ENCODE measurements at regions not wholly inside any gene's neighbourhood (a gene's known extent, or its start where the extent isn't known, plus 50 kb on each side); places are given as distances from the start of the nearest gene placed in this dataset.

DNA sequence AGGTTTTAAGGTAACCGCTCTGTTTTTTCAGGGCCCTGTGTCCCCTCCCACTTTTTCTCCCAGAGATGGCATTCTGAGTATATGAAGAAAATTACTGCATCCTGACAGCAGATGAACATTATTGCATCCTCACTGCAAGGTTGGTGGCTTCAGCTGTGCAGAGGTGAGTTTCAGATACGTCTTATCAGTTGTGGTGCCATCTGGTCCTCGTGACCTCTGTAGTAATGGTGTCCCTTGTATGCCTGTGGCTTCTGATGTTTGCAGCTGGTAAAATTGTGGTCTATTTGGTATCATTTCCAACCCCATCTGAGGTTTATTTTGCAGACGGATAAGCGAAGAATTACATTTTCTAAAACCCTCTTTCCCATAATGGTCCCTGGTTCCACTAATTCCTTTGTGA, 417.0 kb downstream of the HS3ST3B1 start:
- no peaks in the 10 kb centered on the region for H3K4me1 ChIP-seq
- DNase-seq, result no peak
- TF ChIP-seq, protein P1, sequence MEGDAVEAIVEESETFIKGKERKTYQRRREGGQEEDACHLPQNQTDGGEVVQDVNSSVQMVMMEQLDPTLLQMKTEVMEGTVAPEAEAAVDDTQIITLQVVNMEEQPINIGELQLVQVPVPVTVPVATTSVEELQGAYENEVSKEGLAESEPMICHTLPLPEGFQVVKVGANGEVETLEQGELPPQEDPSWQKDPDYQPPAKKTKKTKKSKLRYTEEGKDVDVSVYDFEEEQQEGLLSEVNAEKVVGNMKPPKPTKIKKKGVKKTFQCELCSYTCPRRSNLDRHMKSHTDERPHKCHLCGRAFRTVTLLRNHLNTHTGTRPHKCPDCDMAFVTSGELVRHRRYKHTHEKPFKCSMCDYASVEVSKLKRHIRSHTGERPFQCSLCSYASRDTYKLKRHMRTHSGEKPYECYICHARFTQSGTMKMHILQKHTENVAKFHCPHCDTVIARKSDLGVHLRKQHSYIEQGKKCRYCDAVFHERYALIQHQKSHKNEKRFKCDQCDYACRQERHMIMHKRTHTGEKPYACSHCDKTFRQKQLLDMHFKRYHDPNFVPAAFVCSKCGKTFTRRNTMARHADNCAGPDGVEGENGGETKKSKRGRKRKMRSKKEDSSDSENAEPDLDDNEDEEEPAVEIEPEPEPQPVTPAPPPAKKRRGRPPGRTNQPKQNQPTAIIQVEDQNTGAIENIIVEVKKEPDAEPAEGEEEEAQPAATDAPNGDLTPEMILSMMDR (IDR thresholded peaks at IDR 0.05), result no peak
- no peak for TF ChIP-seq POLR2A (IDR thresholded peaks at IDR 0.05)
- no peak overlapping the region for H3K27ac ChIP-seq
- H3K4me3 ChIP-seq, result no peak overlapping the region
- H3K9me3 ChIP-seq, result no peaks in the 10 kb centered on the region
- intact Hi-C loops (cut with DNase I; ENCODE audit: low total_unique reads), result no loop called here
- H3K36me3 ChIP-seq, result no peaks in the 10 kb centered on the region
- H3K27me3 ChIP-seq, result no peaks in the 10 kb centered on the region

DNA sequence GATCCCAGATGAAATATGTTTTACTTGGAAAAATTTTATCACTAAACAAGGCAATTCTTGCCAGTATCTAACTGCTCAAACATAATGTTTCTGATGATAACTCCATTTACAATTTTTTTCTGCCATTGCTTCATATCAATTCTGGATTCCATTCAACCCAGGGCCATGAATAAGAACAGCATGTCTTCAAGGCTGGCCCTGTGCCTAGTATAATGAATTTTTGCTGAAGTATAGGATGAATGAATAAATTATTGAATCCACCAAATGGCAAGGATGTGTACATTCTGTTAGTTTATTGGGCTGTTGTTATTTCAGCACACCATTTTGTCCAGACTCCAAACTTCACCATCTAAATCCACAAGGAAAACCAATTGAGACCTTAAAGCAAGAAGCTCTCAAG, 414.7 kb downstream of the HS3ST3B1 start:
- Histone ChIP-seq H3K36me3 (no peaks in the 10 kb centered on the region), H3K27ac (no peak overlapping the region), H3K4me1 (no peaks in the 10 kb centered on the region), H3K27me3 (no peaks in the 10 kb centered on the region), H3K4me3 (no peak overlapping the region), H3K9me3 (no peaks in the 10 kb centered on the region)
- intact Hi-C loops (cut with DNase I; ENCODE audit: low total_unique reads), result no loop called here
- DNase-seq, result no peak
- TF ChIP-seq, protein P1 (IDR thresholded peaks at IDR 0.05), result no peak
- no peak for TF ChIP-seq POLR2A (IDR thresholded peaks at IDR 0.05)

DNA sequence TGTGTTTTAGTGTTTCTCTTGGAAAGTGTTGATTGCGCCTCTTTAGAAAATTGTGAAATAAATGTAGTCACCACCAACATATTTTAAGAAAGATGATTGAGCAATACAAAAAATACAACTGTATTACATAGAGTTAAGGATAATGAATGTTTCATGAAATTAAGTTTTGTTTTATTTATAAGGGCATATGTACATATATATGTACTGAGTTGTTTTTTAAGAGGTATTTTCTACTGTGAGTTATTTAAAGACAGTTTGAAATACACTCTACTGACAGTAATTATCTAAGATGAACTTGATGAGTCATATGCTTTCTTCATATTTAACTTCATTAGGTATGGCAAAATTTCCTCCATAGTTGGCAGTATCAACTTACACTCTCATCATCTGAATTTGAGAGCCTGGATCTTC, 411.7 kb downstream of the HS3ST3B1 start:
- H3K4me3 ChIP-seq, result no peak overlapping the region
- TF ChIP-seq, protein P1 (IDR thresholded peaks at IDR 0.05), result no peak
- no peak for TF ChIP-seq POLR2A (IDR thresholded peaks at IDR 0.05)
- intact Hi-C loops (cut with DNase I; ENCODE audit: low total_unique reads), result no loop called here
- no peaks in the 10 kb centered on the region for H3K4me1 ChIP-seq
- H3K9me3 ChIP-seq, result no peaks in the 10 kb centered on the region
- no peaks in the 10 kb centered on the region for H3K36me3 ChIP-seq
- H3K27ac ChIP-seq, result no peak overlapping the region
- DNase-seq, result no peak
- no peaks in the 10 kb centered on the region for H3K27me3 ChIP-seq

DNA sequence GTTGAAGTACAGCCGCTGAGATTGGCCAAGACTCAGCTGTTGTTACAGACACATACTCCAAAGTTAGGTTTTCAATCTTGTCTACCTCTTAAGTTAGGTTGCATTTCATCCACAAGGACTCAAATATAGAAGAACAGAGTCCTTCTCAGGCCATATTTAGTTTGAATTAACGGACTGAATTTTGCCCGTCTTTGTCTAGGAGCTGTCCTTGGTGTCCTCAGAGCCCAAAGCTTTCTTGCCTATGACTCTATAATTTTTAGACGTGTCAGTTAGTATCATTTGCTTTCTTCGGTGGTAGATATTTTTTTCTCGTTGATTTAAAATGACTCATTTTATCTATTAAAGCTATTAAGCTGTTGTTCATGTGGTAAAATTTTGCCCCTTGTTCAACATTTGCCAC, 403.2 kb downstream of the HS3ST3B1 start:
- Histone ChIP-seq H3K4me1 (no peaks in the 10 kb centered on the region), H3K27me3 (no peaks in the 10 kb centered on the region), H3K27ac (no peak overlapping the region), H3K36me3 (no peaks in the 10 kb centered on the region), H3K4me3 (no peak overlapping the region), H3K9me3 (no peaks in the 10 kb centered on the region)
- intact Hi-C loops (cut with DNase I; ENCODE audit: low total_unique reads), result no loop called here
- TF ChIP-seq, protein P1 (IDR thresholded peaks at IDR 0.05), result no peak
- no peak for TF ChIP-seq POLR2A (IDR thresholded peaks at IDR 0.05)
- no peak for DNase-seq

DNA sequence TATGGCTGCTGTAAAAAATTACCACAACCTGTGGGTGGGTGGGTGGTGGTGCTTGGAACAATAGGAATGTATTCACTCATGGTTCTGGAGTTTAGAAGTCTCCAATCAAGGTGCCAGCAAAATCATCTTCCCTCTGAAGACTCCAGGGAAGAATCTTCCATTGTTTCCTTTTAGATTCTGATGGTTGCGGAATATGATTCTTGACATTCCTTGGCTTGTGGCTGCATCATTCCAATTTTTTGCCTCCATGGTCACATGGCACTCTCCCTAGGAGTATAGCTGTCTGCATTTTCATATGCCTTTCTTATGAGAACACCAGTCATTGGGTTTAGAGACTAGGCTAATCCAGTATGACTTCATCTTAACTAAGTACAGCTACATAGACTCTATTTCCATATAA, 401.0 kb downstream of the HS3ST3B1 start:
- no peak for DNase-seq
- Histone ChIP-seq H3K36me3 (no peaks in the 10 kb centered on the region), H3K27me3 (no peaks in the 10 kb centered on the region), H3K9me3 (no peaks in the 10 kb centered on the region), H3K4me3 (no peak overlapping the region), H3K4me1 (no peaks in the 10 kb centered on the region), H3K27ac (no peak overlapping the region)
- TF ChIP-seq, protein P1 (IDR thresholded peaks at IDR 0.05), result no peak
- TF ChIP-seq POLR2A (IDR thresholded peaks at IDR 0.05), result no peak
- intact Hi-C loops (cut with DNase I; ENCODE audit: low total_unique reads), result no loop called here

Measured in uterus (tissue), 3 donors.